ENCODE measurements at regions not wholly inside any gene's neighbourhood (a gene's known extent, or its start where the extent isn't known, plus 50 kb on each side); places are given as distances from the start of the nearest gene placed in this dataset.

DNA sequence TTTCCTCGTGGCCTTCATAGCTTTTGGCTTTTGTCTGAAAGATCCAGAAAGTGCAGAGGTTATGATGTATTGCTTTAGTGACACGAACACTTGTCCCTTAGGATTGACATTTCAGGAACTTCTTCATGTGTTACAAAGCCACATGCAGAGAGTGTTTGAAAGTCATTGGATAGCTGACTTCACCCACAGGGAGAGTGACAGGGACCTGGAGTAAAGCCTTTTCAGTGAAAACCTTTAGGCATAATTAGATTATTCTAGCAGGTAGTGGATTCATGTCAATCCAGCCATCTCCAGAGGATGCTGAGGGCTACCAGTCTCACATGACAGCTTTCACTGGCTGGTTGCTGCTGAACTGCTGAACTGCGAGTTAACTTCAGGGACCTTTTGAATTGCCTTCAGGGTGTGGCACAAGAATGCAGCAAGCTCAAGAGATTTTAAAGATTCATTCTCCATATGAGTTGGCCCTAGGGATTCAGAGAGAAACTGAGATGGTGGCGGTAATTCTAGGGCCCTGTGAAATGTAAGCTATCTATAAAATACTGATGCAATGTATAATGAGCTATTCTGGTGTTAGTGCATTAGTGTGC is 267.0 kb upstream of the GOLIM4 start:
- no peaks in the 10 kb centered on the region for H3K9me3 ChIP-seq (ENCODE audit: low read depth)
- no peaks in the 10 kb centered on the region for H3K9me2 ChIP-seq (replicated peaks; ENCODE audit: insufficient read depth)

GRCh38 chr3:168362156-168362555 is 266.4 kb upstream of the GOLIM4 start:
- Histone ChIP-seq H3K27me3 (no peaks in the 10 kb centered on the region), H3K4me3 (no peak overlapping the region), H2AFZ (no peak overlapping the region), H3K9me2 (replicated peaks; ENCODE audit: insufficient read depth) (no peaks in the 10 kb centered on the region), H3K36me3 (replicated peaks; ENCODE audit: insufficient read depth, low read depth) (no peaks in the 10 kb centered on the region), H3K27ac (no peak overlapping the region), H3K9me3 (ENCODE audit: low read depth) (no peaks in the 10 kb centered on the region), H4K20me1 (ENCODE audit: insufficient read depth, poor library complexity, severe bottlenecking) (no peaks in the 10 kb centered on the region), H3K4me2 (no peak overlapping the region), H3K4me1 (ENCODE audit: insufficient read depth) (no peaks in the 10 kb centered on the region), H3K79me2 (no peaks in the 10 kb centered on the region)
- TF ChIP-seq, protein P1, sequence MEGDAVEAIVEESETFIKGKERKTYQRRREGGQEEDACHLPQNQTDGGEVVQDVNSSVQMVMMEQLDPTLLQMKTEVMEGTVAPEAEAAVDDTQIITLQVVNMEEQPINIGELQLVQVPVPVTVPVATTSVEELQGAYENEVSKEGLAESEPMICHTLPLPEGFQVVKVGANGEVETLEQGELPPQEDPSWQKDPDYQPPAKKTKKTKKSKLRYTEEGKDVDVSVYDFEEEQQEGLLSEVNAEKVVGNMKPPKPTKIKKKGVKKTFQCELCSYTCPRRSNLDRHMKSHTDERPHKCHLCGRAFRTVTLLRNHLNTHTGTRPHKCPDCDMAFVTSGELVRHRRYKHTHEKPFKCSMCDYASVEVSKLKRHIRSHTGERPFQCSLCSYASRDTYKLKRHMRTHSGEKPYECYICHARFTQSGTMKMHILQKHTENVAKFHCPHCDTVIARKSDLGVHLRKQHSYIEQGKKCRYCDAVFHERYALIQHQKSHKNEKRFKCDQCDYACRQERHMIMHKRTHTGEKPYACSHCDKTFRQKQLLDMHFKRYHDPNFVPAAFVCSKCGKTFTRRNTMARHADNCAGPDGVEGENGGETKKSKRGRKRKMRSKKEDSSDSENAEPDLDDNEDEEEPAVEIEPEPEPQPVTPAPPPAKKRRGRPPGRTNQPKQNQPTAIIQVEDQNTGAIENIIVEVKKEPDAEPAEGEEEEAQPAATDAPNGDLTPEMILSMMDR (IDR thresholded peaks at IDR 0.05; ENCODE audit: poor library complexity), result no peak
- TF ChIP-seq EZH2 (IDR thresholded peaks at IDR 0.05; ENCODE audit: borderline replicate concordance) (no peak), EZH2phosphoT487 (IDR thresholded peaks at IDR 0.05; ENCODE audit: low read depth, severe bottlenecking, unreplicated experiment) (no peak)
- DNase-seq (ENCODE audit: low spot score), result no peak

More for the DNA sequence above, 267.0 kb upstream of the GOLIM4 start:
- no peaks in the 10 kb centered on the region for H3K36me3 ChIP-seq (replicated peaks; ENCODE audit: insufficient read depth, low read depth)
- no peak overlapping the region for H3K27ac ChIP-seq
- H3K4me2 ChIP-seq, result no peak overlapping the region
- no peak overlapping the region for H2AFZ ChIP-seq
- H3K79me2 ChIP-seq, result no peaks in the 10 kb centered on the region
- no peak for TF ChIP-seq EZH2 (IDR thresholded peaks at IDR 0.05; ENCODE audit: borderline replicate concordance)
- TF ChIP-seq, protein P1 (IDR thresholded peaks at IDR 0.05; ENCODE audit: poor library complexity), result no peak
- no peak for TF ChIP-seq EZH2phosphoT487 (IDR thresholded peaks at IDR 0.05; ENCODE audit: low read depth, severe bottlenecking, unreplicated experiment)
- H4K20me1 ChIP-seq (ENCODE audit: insufficient read depth, poor library complexity, severe bottlenecking), result no peaks in the 10 kb centered on the region
- H3K4me1 ChIP-seq (ENCODE audit: insufficient read depth), result no peaks in the 10 kb centered on the region
- no peak overlapping the region for H3K4me3 ChIP-seq
- WGBS (ENCODE audit: low lambda C conversion rate, missing lambda C conversion rate), result 73% methylated on average over 4 of the region's 4 CpGs
- no peaks in the 10 kb centered on the region for H3K27me3 ChIP-seq
- no peak for DNase-seq (ENCODE audit: low spot score)

DNA sequence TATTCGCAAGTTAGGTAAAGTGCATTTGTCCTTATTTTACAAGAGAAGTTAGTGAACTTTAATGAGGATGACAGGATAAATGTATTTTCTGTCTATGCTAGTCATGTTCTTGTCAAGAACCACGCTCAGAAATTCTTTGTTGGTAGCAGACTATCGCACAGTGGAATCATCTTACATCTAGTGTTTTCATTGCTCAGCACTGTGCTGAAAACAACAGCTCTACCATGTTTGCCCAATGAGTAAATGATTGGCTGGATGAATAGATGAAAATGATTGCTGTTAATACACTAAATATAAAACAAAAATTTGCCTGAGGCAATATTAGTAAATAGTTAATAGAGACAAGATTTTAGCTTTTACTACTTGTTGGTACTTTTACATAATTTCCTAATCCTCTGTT is 265.3 kb upstream of the GOLIM4 start:
- TF ChIP-seq EZH2phosphoT487 (IDR thresholded peaks at IDR 0.05; ENCODE audit: low read depth, severe bottlenecking, unreplicated experiment) (no peak), EZH2 (IDR thresholded peaks at IDR 0.05; ENCODE audit: borderline replicate concordance) (no peak)
- TF ChIP-seq, protein P1 (IDR thresholded peaks at IDR 0.05; ENCODE audit: poor library complexity), result no peak
- 78% methylated on average over 3 of the region's 3 CpGs for WGBS (ENCODE audit: low lambda C conversion rate, missing lambda C conversion rate)

More for the DNA sequence above, 265.3 kb upstream of the GOLIM4 start:
- no peak overlapping the region for H3K4me2 ChIP-seq
- no peaks in the 10 kb centered on the region for H4K20me1 ChIP-seq (ENCODE audit: insufficient read depth, poor library complexity, severe bottlenecking)
- no peaks in the 10 kb centered on the region for H3K9me2 ChIP-seq (replicated peaks; ENCODE audit: insufficient read depth)
- H3K4me3 ChIP-seq, result no peak overlapping the region
- H3K27me3 ChIP-seq, result no peaks in the 10 kb centered on the region
- H3K4me1 ChIP-seq (ENCODE audit: insufficient read depth), result no peaks in the 10 kb centered on the region
- no peaks in the 10 kb centered on the region for H3K79me2 ChIP-seq
- DNase-seq (ENCODE audit: low spot score), result no peak
- H2AFZ ChIP-seq, result no peak overlapping the region
- no peaks in the 10 kb centered on the region for H3K36me3 ChIP-seq (replicated peaks; ENCODE audit: insufficient read depth, low read depth)
- no peak overlapping the region for H3K27ac ChIP-seq
- no peaks in the 10 kb centered on the region for H3K9me3 ChIP-seq (ENCODE audit: low read depth)
